Fibroblast of skin of scalp (primary cell): ENCODE measurements at regions not wholly inside any gene's neighbourhood (a gene's known extent, or its start where the extent isn't known, plus 50 kb on each side); places are given as distances from the start of the nearest gene placed in this dataset.
A peak's percentile ranks its signal among the peaks of the same experiment; 100 is the strongest.

ENCODE experiments used
- DNase-seq: peaks from one replicate; pipeline ENCODE4 v3.0.0-alpha.2; 2013

GRCh38 chr2:188720811-188721605 lies 253.2 kb upstream of the COL3A1 start:
- DNase-seq = no peak

GRCh38 chr2:188721784-188722183 lies 252.4 kb upstream of the COL3A1 start:
- DNase-seq = no peak

- peak; percentile 82 for DNase-seq
Measured at GRCh38 chr2:188725746-188726360, 248.3 kb upstream of the COL3A1 start.

GRCh38 chr2:188726626-188727247 lies 247.4 kb upstream of the COL3A1 start:
- DNase-seq = no peak

GRCh38 chr2:188727846-188728245 lies 246.3 kb upstream of the COL3A1 start:
- peak; percentile 49 for DNase-seq

GRCh38 chr2:188734691-188735090 lies 239.5 kb upstream of the COL3A1 start:
- peak; percentile 88 for DNase-seq

GRCh38 chr2:188746727-188747126 lies 227.4 kb upstream of the COL3A1 start:
- no peak for DNase-seq

- no peak for DNase-seq
Measured at GRCh38 chr2:188751816-188752215, 222.4 kb upstream of the COL3A1 start.

- no peak for DNase-seq
Measured at GRCh38 chr2:188752311-188752710, 221.9 kb upstream of the COL3A1 start.

- DNase-seq = no peak
Measured at GRCh38 chr2:188762151-188762550, 212.0 kb upstream of the COL3A1 start.

- peak; percentile 70 for DNase-seq
Measured at GRCh38 chr2:188765522-188766470, 208.4 kb upstream of the COL3A1 start.

- DNase-seq = peak; percentile 35
Measured at GRCh38 chr2:188766471-188766856, 207.7 kb upstream of the COL3A1 start.

GRCh38 chr2:188767176-188767575 lies 207.0 kb upstream of the COL3A1 start:
- DNase-seq = no peak

GRCh38 chr2:188770296-188770695 lies 203.9 kb upstream of the COL3A1 start:
- DNase-seq = no peak

GRCh38 chr2:188773075-188773474 lies 201.1 kb upstream of the COL3A1 start:
- peak; percentile 22 for DNase-seq

GRCh38 chr2:188776634-188777033 lies 197.5 kb upstream of the COL3A1 start:
- peak; percentile 88 for DNase-seq

GRCh38 chr2:188784269-188784762 lies 189.9 kb upstream of the COL3A1 start:
- DNase-seq = no peak

GRCh38 chr2:188785061-188785460 lies 189.1 kb upstream of the COL3A1 start:
- no peak for DNase-seq

- peak; percentile 27 for DNase-seq
Measured at GRCh38 chr2:188785490-188785889, 188.7 kb upstream of the COL3A1 start.

GRCh38 chr2:188786368-188786841 lies 187.8 kb upstream of the COL3A1 start:
- peak; percentile 86 for DNase-seq

- peak; percentile 91 for DNase-seq
Measured at GRCh38 chr2:188787021-188787657, 187.0 kb upstream of the COL3A1 start.
